ENCODE measurements at regions not wholly inside any gene's neighbourhood (a gene's known extent, or its start where the extent isn't known, plus 50 kb on each side); places are given as distances from the start of the nearest gene placed in this dataset.

GRCh38 chr6:170152989-170153388, 137.9 kb downstream of the DLL1 start:
- Histone ChIP-seq H3K9me3 (ENCODE audit: low read depth, low read length, poor library complexity, severe bottlenecking) (no peaks in the 10 kb centered on the region), H3K27me3 (replicated peaks; ENCODE audit: insufficient read depth, low read depth, low read length, poor library complexity) (no peaks in the 10 kb centered on the region), H3K4me3 (ENCODE audit: low read depth, low read length, poor library complexity, severe bottlenecking) (no peak overlapping the region), H3K36me3 (ENCODE audit: insufficient read depth, low read length, poor library complexity, severe bottlenecking) (no peaks in the 10 kb centered on the region), H3K4me1 (ENCODE audit: insufficient read depth, low read length, poor library complexity, severe bottlenecking) (peaks cover 8% of the 10 kb centered on the region), H3K27ac (ENCODE audit: low read depth, low read length, poor library complexity, severe bottlenecking) (peak overlapping the region; percentile 42)
- intact Hi-C loops (cut with micrococcal nuclease; ENCODE audit: unreplicated experiment) = no loop called here
- DNase-seq (ENCODE audit: low spot score) = peak; percentile 63
- POLR2A ChIA-PET (ENCODE audit: low non-redundant PET) = no interaction called here
- CTCF ChIA-PET = interaction anchor here (1.0 kb wide), 1 partner anchor 321 kb away, joined by 3 read pairs; no protein-coding TSS in a partner anchor
- TF ChIP-seq EZH2 (IDR thresholded peaks at IDR 0.05; ENCODE audit: borderline replicate concordance, low read depth, low read length, poor library complexity, severe bottlenecking) = no peak
- TF ChIP-seq CTCF (conservative IDR thresholded peaks at IDR 0.05; ENCODE audit: low read depth, low read length) = no peak
- no TSS peak for BruUV-seq (replicated peaks)

- H3K4me1 ChIP-seq (ENCODE audit: insufficient read depth, low read length, poor library complexity, severe bottlenecking) = peaks cover 8% of the 10 kb centered on the region
- ChIA-PET CTCF (interaction anchor here (1.0 kb wide), 1 partner anchor 320 kb away, joined by 3 read pairs; no protein-coding TSS in a partner anchor), POLR2A (ENCODE audit: low non-redundant PET) (interaction anchor here (0.6 kb wide), 1 partner anchor 188 kb away, joined by 3 read pairs; no protein-coding TSS in a partner anchor)
Observed at GRCh38 chr6:170152124-170152926, 138.6 kb downstream of the DLL1 start.

GRCh38 chr6:170151804-170152123, 139.1 kb downstream of the DLL1 start:
- no peak for TF ChIP-seq CTCF (conservative IDR thresholded peaks at IDR 0.05; ENCODE audit: low read depth, low read length)
- no peak for TF ChIP-seq EZH2 (IDR thresholded peaks at IDR 0.05; ENCODE audit: borderline replicate concordance, low read depth, low read length, poor library complexity, severe bottlenecking)
- intact Hi-C loops (cut with micrococcal nuclease; ENCODE audit: unreplicated experiment) = no loop called here
- H3K36me3 ChIP-seq (ENCODE audit: insufficient read depth, low read length, poor library complexity, severe bottlenecking) = no peaks in the 10 kb centered on the region
- ChIA-PET POLR2A (ENCODE audit: low non-redundant PET) (no interaction called here), CTCF (no interaction called here)
- no peak overlapping the region for H3K4me3 ChIP-seq (ENCODE audit: low read depth, low read length, poor library complexity, severe bottlenecking)
- H3K4me1 ChIP-seq (ENCODE audit: insufficient read depth, low read length, poor library complexity, severe bottlenecking) = peaks cover 8% of the 10 kb centered on the region
- DNase-seq (ENCODE audit: low spot score) = no peak
- no TSS peak for BruUV-seq (replicated peaks)
- no peak overlapping the region for H3K27ac ChIP-seq (ENCODE audit: low read depth, low read length, poor library complexity, severe bottlenecking)
- H3K9me3 ChIP-seq (ENCODE audit: low read depth, low read length, poor library complexity, severe bottlenecking) = no peaks in the 10 kb centered on the region
- no peaks in the 10 kb centered on the region for H3K27me3 ChIP-seq (replicated peaks; ENCODE audit: insufficient read depth, low read depth, low read length, poor library complexity)

More at GRCh38 chr6:170152124-170152926, 138.6 kb downstream of the DLL1 start:
- H3K36me3 ChIP-seq (ENCODE audit: insufficient read depth, low read length, poor library complexity, severe bottlenecking) = no peaks in the 10 kb centered on the region
- no peak for DNase-seq (ENCODE audit: low spot score)
- TF ChIP-seq EZH2 (IDR thresholded peaks at IDR 0.05; ENCODE audit: borderline replicate concordance, low read depth, low read length, poor library complexity, severe bottlenecking) (no peak), CTCF (conservative IDR thresholded peaks at IDR 0.05; ENCODE audit: low read depth, low read length) (no peak)
- intact Hi-C loops (cut with micrococcal nuclease; ENCODE audit: unreplicated experiment) = no loop called here
- no peaks in the 10 kb centered on the region for H3K27me3 ChIP-seq (replicated peaks; ENCODE audit: insufficient read depth, low read depth, low read length, poor library complexity)
- no peak overlapping the region for H3K4me3 ChIP-seq (ENCODE audit: low read depth, low read length, poor library complexity, severe bottlenecking)
- H3K27ac ChIP-seq (ENCODE audit: low read depth, low read length, poor library complexity, severe bottlenecking) = no peak overlapping the region
- no peaks in the 10 kb centered on the region for H3K9me3 ChIP-seq (ENCODE audit: low read depth, low read length, poor library complexity, severe bottlenecking)
- no TSS peak for BruUV-seq (replicated peaks)
